Fibroblast of the conjunctiva (primary cell): ENCODE measurements at regions not wholly inside any gene's neighbourhood (a gene's known extent, or its start where the extent isn't known, plus 50 kb on each side); places are given as distances from the start of the nearest gene placed in this dataset.
"Not testable (repeated sequence)": the region's sequence is repeated elsewhere in the genome, so short reads cannot be mapped to it uniquely, and the experiment has no call there.

Experiments
- DNase-seq: peaks from one replicate; pipeline ENCODE4 v3.0.0-alpha.2; 2010; ENCODE audit warnings: low read depth

DNA sequence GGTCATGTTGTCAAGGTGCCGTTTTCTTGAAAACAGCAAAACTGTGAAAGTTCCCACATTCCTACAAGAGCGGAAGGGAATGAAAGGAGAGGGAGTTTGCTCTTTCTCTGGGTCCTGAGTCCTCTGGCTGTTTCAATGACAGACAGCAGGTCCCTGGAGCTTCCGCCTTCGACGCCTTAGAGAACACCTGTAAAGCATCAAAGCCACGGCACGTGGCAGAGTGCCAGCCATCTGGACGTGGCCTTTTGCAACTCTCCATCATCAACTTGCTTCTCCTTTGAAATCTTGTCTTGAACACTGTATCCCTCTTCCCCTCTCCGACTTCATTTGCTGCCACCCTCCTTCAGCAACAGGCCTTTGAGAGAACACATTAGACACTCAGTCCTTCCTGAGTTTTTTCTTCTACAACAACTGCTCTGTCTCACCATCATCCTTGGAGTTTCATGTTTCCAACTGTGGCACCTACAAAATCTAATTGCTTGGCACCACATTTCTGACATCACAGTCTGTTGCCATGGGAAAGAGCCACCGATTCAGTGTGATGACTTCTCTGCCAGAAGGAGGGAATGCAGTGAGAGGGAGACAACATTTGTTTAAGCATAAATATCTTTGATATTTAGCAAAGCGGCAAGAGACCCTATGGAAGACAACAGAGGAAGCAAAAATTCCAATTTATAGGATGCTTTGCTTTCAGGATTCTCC is 204.9 kb upstream of the PTER start:
- DNase-seq = no peak

DNA sequence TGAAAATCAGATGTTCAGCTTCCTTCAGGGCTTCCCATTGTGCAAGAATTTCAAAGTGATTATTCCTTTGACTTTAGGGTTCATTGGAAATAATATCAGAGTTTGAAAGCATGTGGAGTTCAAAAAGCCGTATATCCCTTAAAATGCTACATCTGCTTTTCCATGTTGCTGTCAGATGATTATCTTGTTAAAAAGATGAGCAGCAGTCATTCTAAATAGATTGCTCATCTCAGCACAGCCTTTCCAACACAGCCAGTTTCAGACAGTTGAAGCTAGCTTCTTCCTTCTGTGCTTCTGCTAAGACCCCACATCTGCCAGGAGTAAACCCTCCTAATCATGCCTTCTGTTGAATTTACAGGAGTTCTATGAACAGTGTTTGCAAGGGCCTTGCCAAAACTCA is 204.4 kb upstream of the PTER start:
- DNase-seq = no peak

DNA sequence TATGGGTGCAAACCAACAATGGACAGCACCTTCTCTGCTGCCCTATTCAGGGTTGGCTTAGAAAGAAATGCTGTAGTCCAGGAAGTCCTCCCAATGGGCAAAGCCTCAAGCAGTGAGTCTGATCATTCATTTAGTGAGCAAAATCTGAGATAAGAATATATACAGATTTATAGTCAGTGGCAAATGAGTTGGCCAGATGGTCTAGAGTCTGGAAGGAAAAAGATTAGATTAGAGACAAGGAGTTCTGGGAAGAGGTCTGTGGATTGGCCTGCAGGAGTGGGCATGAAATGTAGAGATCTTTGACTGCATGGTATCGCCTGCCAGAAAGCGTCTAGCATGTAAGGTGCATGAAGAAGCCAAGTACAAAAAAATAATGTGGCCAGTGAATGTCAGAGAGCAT is 201.9 kb upstream of the PTER start:
- no peak for DNase-seq

DNA sequence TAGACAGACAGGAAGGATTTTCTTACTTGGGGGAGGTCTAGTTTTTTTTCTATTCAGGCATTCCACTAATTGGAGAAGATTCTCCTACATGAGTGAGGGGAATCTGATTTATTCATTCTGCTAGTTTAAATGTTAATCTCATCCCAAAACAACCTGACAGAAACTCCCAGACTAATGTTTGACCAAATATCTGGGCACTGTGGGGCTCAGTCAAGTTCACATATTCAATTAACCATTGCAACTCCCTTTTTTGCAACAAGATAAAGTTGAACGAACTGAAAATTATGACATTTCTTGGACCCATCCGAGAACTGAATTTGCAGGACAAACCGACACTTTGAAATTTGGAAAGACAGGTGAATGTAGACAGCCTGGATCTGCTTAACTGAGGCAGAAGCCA is 194.4 kb upstream of the PTER start:
- no peak for DNase-seq

DNA sequence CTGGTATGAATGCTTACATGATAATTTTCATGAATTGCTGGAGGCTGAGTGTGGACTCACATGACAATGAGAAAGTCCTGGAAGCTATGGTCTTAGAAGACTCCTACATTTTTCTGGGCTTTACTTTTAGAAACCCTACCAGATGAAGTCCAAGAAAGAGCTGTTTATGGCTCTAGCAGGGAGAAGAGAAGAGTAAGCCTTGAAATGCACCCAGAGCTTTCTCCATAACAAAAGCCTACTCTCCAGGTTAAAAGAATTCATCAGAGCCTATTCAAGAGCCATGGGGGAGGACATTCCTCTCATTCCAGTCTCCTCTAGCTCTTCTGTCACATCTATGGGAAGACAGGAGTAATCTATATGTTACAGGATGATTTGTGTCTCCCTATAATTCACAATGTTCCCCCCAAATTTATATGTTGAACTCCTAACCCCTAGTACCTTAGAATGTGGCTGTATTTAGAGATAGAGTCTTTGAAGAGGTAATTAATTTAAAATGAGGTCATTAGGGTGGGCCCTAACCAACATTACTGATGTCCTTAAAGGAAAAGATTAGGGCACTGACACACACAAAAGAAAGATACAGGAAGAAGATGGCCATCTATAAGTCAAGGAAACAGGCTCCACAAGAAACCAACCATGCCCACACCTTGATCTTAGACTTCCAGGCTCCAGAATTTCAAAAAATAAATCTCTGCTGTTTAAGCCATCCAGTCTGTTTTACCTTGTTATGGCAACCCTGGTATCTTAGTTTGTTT is 193.8 kb upstream of the PTER start:
- no peak for DNase-seq

DNA sequence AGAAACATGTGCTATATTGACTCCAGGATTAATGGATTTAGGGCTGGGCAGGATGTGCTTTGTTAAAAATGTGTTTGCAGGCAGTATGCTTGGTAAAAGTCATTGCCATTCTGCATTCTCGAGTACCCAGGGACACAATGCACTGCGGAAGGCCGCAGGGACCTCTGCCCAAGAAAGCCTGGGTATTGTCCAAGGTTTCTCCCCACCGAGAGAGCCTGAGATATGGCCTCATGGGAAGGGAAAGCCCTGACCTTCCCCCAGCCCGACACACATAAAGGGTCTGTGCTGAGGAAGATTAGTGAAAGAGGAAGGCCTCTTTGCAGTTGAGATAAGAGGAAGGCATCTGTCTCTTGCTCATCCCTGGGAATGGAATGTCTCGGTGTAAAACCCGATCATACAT is 186.7 kb upstream of the PTER start:
- DNase-seq = not testable (repeated sequence)

DNA sequence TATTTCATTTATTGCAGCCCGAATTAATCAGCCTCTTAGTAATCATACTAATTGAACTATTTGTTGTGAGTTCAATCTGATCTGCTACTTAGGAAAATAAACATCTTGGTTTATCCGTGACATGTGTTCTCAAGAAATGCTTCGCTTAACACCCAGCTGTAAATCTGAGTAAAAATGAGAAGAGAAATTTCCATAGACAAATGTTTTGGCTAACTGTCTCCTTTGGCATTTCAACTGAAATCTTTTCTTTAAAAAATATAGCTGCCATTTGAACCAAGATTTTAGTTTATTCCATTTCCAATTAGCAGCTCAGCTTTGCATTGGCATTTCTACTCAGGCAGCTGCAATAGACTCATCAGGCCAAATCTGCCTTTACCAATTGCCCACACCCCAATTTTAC is 180.5 kb upstream of the PTER start:
- DNase-seq = no peak

DNA sequence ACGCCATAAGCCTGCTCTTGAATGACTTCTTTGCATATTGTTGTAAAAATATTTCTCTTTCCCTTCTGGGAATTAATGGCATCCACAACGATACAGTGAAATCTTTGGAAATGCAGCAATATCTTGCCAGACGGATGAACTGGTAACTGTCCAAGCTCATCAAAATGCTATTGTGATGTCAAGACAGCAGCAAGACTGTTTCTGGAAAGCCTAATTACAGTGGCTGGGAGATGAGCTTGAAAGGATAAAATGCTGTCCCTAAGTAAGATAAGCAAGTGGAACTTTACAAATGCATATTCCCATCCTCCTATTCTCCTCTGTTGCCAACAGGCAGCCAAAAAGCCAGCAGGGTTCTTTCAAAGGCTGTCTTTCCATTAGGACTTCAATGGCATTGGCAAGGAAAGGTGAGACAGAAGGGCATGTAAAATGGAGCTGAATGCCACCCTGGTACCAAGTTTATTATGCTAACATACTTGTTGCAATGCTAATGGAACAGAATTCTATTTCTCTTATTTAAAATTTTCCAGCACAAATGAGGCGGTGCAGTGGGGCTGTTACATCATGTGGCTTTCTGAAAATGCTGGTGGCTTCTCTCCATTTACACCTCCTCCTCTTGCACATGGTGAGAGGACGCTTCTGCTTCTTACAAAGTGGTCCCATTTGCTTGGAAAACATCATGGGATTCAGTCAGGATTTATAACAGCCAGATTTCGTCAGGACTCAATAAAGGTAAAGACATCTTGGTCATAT is 178.3 kb upstream of the PTER start:
- DNase-seq = no peak

DNA sequence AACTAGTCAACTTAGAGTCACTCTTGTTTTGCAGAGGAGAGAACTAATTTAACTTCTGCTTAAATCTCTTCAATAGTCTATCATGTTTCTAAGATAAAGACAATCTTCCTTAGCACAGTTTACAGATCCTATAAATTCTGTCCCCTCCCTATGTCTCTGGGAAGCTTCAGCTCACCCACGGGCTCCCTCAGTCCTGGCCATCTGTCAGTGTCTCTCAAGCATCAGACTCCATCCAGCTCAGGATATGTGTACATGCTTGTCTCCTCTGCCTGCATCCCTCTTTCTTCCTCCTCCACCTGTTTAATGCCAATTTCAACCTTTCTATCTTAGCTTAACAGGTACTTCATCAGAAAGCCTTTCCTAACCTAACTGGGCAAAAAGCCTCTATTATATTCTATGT is 177.1 kb upstream of the PTER start:
- DNase-seq = no peak

DNA sequence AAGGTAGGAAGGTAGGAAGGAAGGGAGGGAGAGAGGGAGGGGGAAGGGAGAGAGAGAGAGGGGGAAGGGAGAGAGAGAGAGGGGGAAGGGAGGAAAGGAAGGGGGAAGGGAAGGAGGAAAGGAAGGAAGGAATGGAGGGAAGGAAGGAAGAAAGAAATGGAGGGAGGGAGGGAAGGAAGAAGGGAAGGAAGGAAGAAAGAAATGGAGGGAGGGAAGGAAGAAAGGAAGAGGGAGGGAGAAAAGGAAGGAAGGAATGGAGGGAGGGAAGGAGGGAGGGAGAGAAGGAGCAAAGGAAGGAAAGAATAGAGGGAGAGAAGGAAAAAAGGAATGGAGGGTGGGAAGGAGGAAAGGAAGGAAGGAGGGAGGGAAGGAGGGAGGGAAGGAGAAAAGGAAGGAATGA is 176.4 kb upstream of the PTER start:
- no peak for DNase-seq

DNA sequence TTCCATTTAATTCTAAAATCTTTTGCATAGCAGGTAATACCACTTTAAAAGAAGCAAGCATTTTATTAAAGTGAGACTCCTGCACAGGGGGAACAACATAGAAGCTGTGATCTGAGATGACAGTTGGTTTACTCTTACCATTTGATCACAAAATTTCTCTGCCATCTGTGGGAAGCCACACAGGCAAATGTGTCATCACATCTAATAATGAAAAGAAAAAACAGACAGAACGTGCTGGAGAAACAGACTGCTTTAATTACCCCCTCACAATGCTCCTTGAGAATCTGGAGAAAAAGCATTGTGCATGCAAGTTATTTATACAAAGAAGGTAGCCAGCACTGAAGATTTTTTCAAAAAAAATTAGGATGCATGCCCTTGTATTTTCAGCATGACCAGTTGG is 165.2 kb upstream of the PTER start:
- DNase-seq = no peak

DNA sequence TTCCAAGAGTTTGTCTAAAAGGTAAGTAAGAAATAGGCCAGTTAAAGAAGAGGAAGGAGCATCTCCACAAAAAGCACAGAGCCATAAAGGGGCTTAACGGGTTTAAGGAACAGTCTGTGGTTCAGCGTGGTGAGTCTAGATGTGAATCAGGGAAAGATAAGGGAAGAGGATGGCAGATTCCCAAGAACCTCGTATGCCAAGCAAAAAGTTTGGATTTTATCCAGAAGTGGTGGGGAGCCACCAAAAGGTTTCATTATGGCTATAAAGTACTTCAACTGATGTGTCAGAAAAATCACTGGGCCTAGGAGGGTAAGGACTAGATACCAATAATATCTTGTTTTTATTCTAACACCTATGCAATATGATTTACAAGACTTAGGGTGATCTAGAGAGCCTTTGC is 161.9 kb upstream of the PTER start:
- DNase-seq = no peak

DNA sequence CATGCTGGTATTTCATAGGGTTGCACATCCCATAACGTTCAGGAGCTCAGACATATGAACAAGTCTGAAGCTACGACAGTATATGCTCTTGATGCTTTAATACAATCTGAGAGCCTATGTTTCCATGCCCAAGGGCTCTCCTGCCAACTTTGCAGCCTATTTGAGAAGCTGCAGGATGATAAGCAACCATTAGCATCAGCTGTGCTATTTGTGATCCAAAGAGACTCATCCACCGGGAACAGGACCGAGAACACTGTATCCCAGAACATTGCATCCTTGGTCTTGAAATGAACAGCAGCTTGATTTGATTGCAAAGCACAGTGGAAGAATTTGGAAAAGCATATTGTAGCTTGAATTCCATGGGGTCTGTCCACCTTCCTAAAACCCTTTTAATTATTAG is 156.2 kb upstream of the PTER start:
- DNase-seq = no peak

DNA sequence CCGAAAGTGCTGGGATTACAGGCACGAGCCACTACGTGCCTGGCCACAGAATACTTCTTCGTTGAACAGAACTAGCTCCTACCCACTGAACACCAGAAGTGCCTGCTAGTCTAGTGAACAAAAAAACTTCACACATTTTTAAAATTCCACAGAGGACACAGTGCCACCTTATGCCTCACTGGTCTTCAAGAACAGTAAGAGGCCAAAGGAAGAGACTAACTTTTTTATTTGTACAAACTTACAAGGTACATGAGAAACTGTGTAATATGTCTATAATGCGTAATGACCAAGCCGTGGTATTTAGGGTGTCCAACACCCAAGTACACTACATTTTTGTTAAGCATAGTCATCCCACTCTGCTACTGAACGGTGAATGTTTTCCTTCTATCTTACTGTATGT is 144.4 kb upstream of the PTER start:
- no peak for DNase-seq

DNA sequence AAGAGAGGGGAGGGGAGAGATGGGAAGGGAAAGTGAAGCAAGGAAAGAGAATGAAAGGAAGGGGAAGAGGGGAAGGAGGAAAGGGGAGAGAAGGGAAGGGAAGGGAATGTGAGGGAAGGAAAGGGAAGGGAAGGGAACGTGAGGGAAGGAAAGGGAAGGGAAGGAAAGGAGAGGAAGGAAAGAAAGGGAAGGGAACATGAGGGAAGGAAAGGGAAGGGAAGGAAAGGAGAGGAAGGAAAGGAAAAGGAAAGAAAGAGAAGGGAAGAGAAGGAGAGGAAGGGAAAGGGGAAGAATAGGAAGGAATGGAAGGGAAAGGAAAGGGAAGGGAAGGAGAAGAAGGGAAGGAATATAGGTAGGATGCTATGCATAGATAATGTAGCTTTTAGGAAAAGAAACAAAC is 139.7 kb upstream of the PTER start:
- DNase-seq = no peak

DNA sequence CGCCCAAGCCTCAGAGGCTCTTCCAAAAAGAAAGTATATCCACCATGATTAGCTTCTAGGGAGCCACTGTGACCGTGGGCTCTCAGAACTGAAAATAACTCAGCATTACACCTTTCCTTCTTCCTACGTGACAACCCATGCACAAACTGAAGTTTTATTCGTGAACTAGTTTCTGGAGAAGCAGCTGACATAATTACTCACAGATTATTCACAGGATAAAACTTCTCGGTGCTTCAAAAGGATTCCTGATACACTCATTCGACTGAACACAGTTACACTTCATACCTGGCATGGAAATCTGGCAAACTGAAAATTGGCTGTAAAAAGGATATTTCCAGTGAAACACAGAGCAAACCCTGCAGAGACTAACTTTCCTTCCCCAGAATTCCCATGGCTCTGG is 139.2 kb upstream of the PTER start:
- no peak for DNase-seq

DNA sequence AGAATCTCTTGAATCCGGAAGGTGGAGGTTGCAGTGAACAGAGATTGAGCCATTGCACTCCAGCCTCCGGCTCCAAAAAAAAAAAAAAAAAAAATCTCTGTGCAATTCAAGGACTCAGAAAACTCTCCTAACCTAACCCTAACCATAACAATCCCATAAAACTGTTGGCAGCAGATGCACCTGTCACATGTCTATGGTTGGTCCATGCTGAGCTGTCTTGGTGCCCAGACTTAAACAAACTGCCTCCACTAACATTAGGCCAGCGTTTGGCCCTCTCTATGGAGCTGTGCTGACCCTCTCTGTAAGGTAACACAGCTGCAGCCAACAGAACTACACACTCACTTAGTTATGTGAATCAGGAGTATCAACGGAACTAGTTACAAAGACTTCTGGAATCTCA is 132.5 kb upstream of the PTER start:
- DNase-seq = no peak

DNA sequence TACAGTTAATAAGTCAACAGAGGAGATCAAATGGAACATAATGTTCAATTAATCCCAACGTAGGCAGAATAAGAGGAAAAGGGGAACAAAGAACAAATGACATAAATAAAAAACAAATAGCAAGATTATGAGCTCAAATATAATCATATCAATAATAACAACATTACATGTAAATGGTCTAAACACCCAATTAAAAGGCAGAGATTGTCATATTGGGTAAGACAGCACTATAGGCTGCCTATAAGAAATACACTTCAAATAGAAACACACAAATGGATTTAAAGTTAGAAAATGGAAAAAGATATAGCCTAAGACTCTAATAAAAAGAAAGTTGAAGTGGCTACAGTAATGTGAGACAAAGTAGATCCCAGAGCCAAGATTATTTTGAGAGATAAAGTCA is 126.4 kb upstream of the PTER start:
- no peak for DNase-seq

DNA sequence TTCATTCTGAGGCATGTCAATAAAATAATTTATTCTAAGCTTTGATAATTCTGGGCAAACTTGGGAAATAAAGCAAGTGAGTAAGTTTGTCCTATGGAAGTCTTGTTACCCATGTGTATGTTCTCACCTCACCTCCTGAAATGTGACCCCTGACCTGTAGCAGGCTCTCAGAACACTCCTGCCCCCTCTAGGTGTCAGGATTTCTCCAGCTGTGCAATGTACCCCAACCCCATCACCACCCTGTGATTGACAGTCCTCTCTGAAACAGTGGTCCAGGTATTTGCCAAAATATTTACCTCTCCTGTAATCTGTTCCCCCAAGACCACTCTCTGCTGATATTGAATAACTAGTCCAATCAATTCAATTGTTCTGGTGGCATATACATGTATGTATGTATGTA is 122.6 kb upstream of the PTER start:
- no peak for DNase-seq

DNA sequence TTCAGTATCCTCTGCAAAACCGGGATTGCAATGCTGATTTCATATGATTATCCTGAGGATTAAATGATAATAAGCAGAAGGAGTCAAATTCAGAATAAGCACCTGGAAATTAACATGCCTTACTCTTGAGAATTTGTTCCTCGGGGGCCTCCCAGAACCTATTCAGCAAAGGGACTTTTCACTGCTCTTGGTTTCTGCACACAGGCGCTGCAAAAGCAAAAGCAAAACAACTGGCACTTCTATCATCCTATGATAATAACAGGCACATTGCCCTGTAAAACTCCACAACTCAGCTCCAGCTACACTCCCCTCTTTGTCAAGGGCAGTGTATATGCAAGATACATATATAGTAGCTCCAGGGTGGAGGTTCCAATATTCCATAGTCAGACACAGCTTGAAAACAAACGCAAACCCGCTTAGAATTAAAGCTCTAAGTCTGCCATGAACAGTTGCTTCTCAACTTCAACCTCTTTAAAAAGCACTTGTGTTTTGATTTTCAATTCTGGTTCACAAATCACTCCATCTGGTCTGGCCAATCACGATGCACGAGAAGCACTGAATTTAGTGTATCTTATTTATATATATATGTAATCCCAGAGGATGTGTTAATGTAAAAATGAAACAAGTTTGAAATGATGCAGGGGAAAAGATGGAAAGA is 119.9 kb upstream of the PTER start:
- DNase-seq = no peak

DNA sequence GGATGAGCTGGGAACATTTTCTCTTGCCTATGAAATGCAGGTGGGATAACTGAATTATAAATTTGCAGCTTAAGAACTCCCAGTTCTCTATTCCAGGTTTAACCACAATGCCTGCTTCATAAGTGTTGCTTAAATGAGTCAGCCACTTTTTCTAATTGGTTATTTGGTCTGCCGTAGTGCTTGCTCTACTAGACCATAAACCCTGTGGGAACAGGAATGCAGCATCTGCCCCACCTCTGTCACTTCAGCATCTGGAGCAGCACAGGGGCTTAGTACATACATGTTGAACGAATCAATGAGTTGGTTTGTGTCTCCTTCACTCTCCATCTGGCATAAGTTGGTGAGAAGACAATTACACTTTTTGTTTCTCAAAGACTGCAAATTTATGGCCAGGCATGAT is 95.2 kb upstream of the PTER start:
- no peak for DNase-seq

DNA sequence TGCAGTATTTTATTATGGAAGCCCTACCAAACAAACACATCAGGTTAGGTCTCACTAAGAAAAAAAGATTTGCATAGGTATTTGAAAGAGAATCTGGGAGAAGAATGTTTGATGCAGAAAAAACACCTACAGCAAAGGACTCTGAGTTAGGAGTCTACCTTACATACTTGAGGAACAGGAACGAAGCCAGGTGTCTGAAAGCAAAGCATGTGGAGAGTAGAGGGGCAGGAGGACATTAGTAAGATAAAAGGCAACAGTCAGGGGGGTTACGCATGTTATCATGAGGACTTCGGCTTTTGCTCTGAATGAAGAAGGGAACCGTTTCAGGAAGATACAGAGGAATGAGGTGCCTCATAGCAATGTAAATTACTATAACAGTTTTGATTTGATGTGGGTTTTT is 87.9 kb upstream of the PTER start:
- DNase-seq = no peak

DNA sequence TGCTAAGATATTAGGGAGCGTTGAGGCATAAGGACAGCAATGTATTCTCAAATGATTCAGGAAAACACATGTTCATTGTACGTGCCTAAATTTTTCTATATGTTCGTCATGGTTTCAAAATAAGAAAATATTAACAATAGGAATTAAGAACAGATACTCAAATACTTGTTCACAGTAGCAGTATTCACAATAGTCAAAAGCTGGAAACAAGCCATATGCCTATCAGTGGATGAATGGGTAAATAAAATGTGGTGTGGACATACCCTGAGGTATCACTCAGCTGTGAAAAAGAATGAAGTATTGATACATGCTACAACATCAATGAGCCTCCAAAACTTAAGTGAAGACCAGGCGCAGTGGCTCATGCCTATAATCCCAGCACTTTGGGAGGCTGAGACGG is 84.7 kb upstream of the PTER start:
- no peak for DNase-seq
